ENCODE measurements at regions not wholly inside any gene's neighbourhood (a gene's known extent, or its start where the extent isn't known, plus 50 kb on each side); places are given as distances from the start of the nearest gene placed in this dataset.

- TF ChIP-seq, protein P1, sequence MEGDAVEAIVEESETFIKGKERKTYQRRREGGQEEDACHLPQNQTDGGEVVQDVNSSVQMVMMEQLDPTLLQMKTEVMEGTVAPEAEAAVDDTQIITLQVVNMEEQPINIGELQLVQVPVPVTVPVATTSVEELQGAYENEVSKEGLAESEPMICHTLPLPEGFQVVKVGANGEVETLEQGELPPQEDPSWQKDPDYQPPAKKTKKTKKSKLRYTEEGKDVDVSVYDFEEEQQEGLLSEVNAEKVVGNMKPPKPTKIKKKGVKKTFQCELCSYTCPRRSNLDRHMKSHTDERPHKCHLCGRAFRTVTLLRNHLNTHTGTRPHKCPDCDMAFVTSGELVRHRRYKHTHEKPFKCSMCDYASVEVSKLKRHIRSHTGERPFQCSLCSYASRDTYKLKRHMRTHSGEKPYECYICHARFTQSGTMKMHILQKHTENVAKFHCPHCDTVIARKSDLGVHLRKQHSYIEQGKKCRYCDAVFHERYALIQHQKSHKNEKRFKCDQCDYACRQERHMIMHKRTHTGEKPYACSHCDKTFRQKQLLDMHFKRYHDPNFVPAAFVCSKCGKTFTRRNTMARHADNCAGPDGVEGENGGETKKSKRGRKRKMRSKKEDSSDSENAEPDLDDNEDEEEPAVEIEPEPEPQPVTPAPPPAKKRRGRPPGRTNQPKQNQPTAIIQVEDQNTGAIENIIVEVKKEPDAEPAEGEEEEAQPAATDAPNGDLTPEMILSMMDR (IDR thresholded peaks at IDR 0.05) = no peak
- Mint-ChIP-seq H3K4me1 (no peaks in the 10 kb centered on the region), H3K27ac (no peak overlapping the region), H3K36me3 (no peaks in the 10 kb centered on the region), H3K27me3 (ENCODE audit: low read depth in 2 of 2) (no peaks in the 10 kb centered on the region), H3K9me3 (peaks cover 3 to 12% of the 10 kb centered on the region in 2 donors), H3K4me3 (no peak overlapping the region)
- no peaks in the 10 kb centered on the region for H3K27me3 ChIP-seq (ENCODE audit: control insufficient read depth, insufficient read depth, low read length)
- no peaks in the 10 kb centered on the region for H3K4me1 ChIP-seq (ENCODE audit: control insufficient read depth, insufficient read depth, low read length)
- ATAC-seq = no peak
- H3K4me3 ChIP-seq (ENCODE audit: low read length) = no peak overlapping the region
- no peak overlapping the region for H3K27ac ChIP-seq (ENCODE audit: low read length)
- 80% methylated on average over 3 of the region's 3 CpGs for WGBS (ENCODE audit: insufficient coverage)
- no peaks in the 10 kb centered on the region for H3K9me3 ChIP-seq (ENCODE audit: control insufficient read depth, insufficient read depth, low read length)
- intact Hi-C loops (cut with micrococcal nuclease) = no loop called here
- DNase-seq = no peak
- no peaks in the 10 kb centered on the region for H3K36me3 ChIP-seq (ENCODE audit: control insufficient read depth, insufficient read depth, low read length)
Observed at GRCh38 chrX:95733426-95733825, 951.2 kb upstream of the DIAPH2 start.

DNA sequence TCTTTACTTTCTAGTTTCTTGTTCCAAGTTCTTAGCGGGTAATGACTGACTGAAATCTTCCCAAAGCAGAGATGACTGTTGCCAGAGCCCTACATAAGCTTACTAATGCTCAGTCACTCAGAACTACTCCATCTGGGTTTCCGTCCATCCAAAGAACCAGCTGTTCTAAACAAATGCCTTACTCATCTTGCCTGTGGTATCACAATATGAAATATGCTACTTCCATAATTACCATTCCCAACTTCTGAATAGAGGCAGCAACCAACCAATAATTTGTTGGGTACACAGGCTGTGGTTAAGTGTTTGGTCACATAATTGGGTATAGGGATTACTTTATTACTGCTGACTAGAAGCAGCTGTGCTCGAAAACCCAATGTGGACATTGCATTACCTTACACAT lies 930.2 kb upstream of the DIAPH2 start:
- Histone ChIP-seq H3K27me3 (ENCODE audit: control insufficient read depth, insufficient read depth, low read length) (no peaks in the 10 kb centered on the region), H3K4me1 (ENCODE audit: control insufficient read depth, insufficient read depth, low read length) (no peaks in the 10 kb centered on the region), H3K9me3 (ENCODE audit: control insufficient read depth, insufficient read depth, low read length) (no peaks in the 10 kb centered on the region), H3K4me3 (ENCODE audit: low read length) (no peak overlapping the region), H3K27ac (ENCODE audit: low read length) (no peak overlapping the region), H3K36me3 (ENCODE audit: control insufficient read depth, insufficient read depth, low read length) (no peaks in the 10 kb centered on the region)
- Mint-ChIP-seq H3K27ac (no peak overlapping the region), H3K36me3 (no peaks in the 10 kb centered on the region), H3K9me3 (peaks cover 4 to 5% of the 10 kb centered on the region in 2 donors), H3K4me3 (no peak overlapping the region), H3K4me1 (no peaks in the 10 kb centered on the region), H3K27me3 (ENCODE audit: low read depth in 2 of 2) (no peaks in the 10 kb centered on the region)
- TF ChIP-seq, protein P1 (IDR thresholded peaks at IDR 0.05) = no peak
- intact Hi-C loops (cut with micrococcal nuclease) = no loop called here
- 100% methylated on average over 2 of the region's 3 CpGs for WGBS (ENCODE audit: insufficient coverage)
- DNase-seq = no peak
- no peak for ATAC-seq

DNA sequence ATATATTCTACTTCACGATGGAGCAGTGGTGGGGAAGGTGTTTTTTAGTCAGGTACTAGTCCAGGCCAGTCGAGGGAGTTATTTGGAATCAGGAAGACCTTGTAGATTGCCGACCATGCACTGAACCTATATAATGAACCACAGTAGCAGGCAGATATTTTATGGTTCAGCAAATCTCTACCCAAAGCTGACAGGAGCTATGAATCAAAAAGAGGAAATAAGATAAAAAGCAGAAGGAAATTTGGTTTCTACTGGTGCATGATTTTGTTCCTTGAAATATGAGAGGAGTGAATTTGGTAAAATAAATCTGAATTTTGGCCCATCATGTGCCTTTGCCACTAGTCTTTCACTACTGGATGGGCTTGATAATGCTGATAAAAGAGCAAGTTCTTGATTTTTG lies 924.3 kb upstream of the DIAPH2 start:
- Histone ChIP-seq H3K4me1 (ENCODE audit: control insufficient read depth, insufficient read depth, low read length) (no peaks in the 10 kb centered on the region), H3K27me3 (ENCODE audit: control insufficient read depth, insufficient read depth, low read length) (no peaks in the 10 kb centered on the region), H3K4me3 (ENCODE audit: low read length) (no peak overlapping the region), H3K9me3 (ENCODE audit: control insufficient read depth, insufficient read depth, low read length) (no peaks in the 10 kb centered on the region), H3K36me3 (ENCODE audit: control insufficient read depth, insufficient read depth, low read length) (no peaks in the 10 kb centered on the region), H3K27ac (ENCODE audit: low read length) (no peak overlapping the region)
- no peaks in the 10 kb centered on the region for H3K27me3 Mint-ChIP-seq (ENCODE audit: low read depth in 2 of 2)
- intact Hi-C loops (cut with micrococcal nuclease) = no loop called here
- H3K9me3 Mint-ChIP-seq = peaks cover 0 to 4% of the 10 kb centered on the region in 2 donors
- WGBS (ENCODE audit: insufficient coverage) = no CpG with 5 or more reads among the region's 3 CpGs
- H3K4me1 Mint-ChIP-seq = no peaks in the 10 kb centered on the region
- no peak overlapping the region for H3K4me3 Mint-ChIP-seq
- TF ChIP-seq, protein P1 (IDR thresholded peaks at IDR 0.05) = no peak
- DNase-seq (no peak), ATAC-seq (no peak)
- no peaks in the 10 kb centered on the region for H3K36me3 Mint-ChIP-seq
- H3K27ac Mint-ChIP-seq = no peak overlapping the region

DNA sequence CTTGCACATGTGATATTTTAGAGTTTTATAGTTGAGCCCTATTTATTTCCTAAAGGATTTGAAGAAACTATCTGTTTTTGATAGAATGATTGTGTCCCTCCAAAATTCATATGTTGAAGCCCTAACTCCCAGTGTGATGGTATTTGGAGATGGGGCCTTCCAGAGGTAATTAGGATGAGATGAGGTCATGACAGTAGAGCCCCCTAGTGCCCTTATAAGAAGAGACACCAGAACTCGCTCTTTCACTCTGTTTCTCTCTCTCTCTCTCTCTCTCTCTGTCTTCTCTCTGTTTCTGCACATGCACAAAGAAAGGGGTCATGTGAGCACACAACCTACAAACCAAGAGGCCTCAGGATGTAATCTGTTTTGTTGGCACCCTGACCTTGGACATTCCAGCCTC lies 921.9 kb upstream of the DIAPH2 start:
- H3K4me3 ChIP-seq (ENCODE audit: low read length) = no peak overlapping the region
- 63% methylated on average over 1 of the region's 1 CpG for WGBS (ENCODE audit: insufficient coverage)
- DNase-seq (no peak), ATAC-seq (no peak)
- intact Hi-C loops (cut with micrococcal nuclease) = no loop called here
- H3K36me3 ChIP-seq (ENCODE audit: control insufficient read depth, insufficient read depth, low read length) = no peaks in the 10 kb centered on the region
- H3K27me3 Mint-ChIP-seq (ENCODE audit: low read depth in 2 of 2) = no peaks in the 10 kb centered on the region
- H3K27ac ChIP-seq (ENCODE audit: low read length) = no peak overlapping the region
- no peaks in the 10 kb centered on the region for H3K9me3 ChIP-seq (ENCODE audit: control insufficient read depth, insufficient read depth, low read length)
- H3K27ac Mint-ChIP-seq = no peak overlapping the region
- TF ChIP-seq, protein P1 (IDR thresholded peaks at IDR 0.05) = no peak
- H3K4me1 ChIP-seq (ENCODE audit: control insufficient read depth, insufficient read depth, low read length) = no peaks in the 10 kb centered on the region
- H3K36me3 Mint-ChIP-seq = no peaks in the 10 kb centered on the region
- no peaks in the 10 kb centered on the region for H3K27me3 ChIP-seq (ENCODE audit: control insufficient read depth, insufficient read depth, low read length)
- H3K4me1 Mint-ChIP-seq = no peaks in the 10 kb centered on the region
- peaks cover 0 to 7% of the 10 kb centered on the region in 2 donors for H3K9me3 Mint-ChIP-seq
- H3K4me3 Mint-ChIP-seq = no peak overlapping the region
